ENCODE measurements at regions not wholly inside any gene's neighbourhood (a gene's known extent, or its start where the extent isn't known, plus 50 kb on each side); places are given as distances from the start of the nearest gene placed in this dataset.

- no peak for DNase-seq (ENCODE audit: low read depth)
- H3K4me3 ChIP-seq (ENCODE audit: low read depth, low read length), result no peak overlapping the region
- no peak for TF ChIP-seq CTCF (IDR thresholded peaks at IDR 0.05; ENCODE audit: insufficient read depth, low read depth, low read length)
Measured at GRCh38 chr13:78194904-78195639, 276.4 kb upstream of the EDNRB start.

GRCh38 chr13:78193846-78194245 lies 275.2 kb upstream of the EDNRB start:
- no peak for TF ChIP-seq CTCF (IDR thresholded peaks at IDR 0.05; ENCODE audit: insufficient read depth, low read depth, low read length)
- DNase-seq (ENCODE audit: low read depth), result no peak

GRCh38 chr13:78192716-78193115 lies 274.1 kb upstream of the EDNRB start:
- H3K4me3 ChIP-seq (ENCODE audit: low read depth, low read length), result no peak overlapping the region
- DNase-seq (ENCODE audit: low read depth), result no peak
- TF ChIP-seq CTCF (IDR thresholded peaks at IDR 0.05; ENCODE audit: insufficient read depth, low read depth, low read length), result no peak

More at GRCh38 chr13:78193846-78194245, 275.2 kb upstream of the EDNRB start:
- H3K4me3 ChIP-seq (ENCODE audit: low read depth, low read length), result no peak overlapping the region

- no peak for TF ChIP-seq CTCF (IDR thresholded peaks at IDR 0.05; ENCODE audit: insufficient read depth, low read depth, low read length)
- no peak for DNase-seq (ENCODE audit: low read depth)
- H3K4me3 ChIP-seq (ENCODE audit: low read depth, low read length), result no peak overlapping the region
Measured at GRCh38 chr13:78190296-78190695, 271.7 kb upstream of the EDNRB start.

- TF ChIP-seq CTCF (IDR thresholded peaks at IDR 0.05; ENCODE audit: insufficient read depth, low read depth, low read length), result no peak
- H3K4me3 ChIP-seq (ENCODE audit: low read depth, low read length), result no peak overlapping the region
- no peak for DNase-seq (ENCODE audit: low read depth)
Measured at GRCh38 chr13:78187781-78188180, 269.1 kb upstream of the EDNRB start.

- DNase-seq (ENCODE audit: low read depth), result no peak
- H3K4me3 ChIP-seq (ENCODE audit: low read depth, low read length), result no peak overlapping the region
- no peak for TF ChIP-seq CTCF (IDR thresholded peaks at IDR 0.05; ENCODE audit: insufficient read depth, low read depth, low read length)
Measured at GRCh38 chr13:78185700-78186099, 267.1 kb upstream of the EDNRB start.

GRCh38 chr13:78183732-78184131 lies 265.1 kb upstream of the EDNRB start:
- no peak for TF ChIP-seq CTCF (IDR thresholded peaks at IDR 0.05; ENCODE audit: insufficient read depth, low read depth, low read length)
- no peak for DNase-seq (ENCODE audit: low read depth)
- no peak overlapping the region for H3K4me3 ChIP-seq (ENCODE audit: low read depth, low read length)

Data from fibroblast of villous mesenchyme (primary cell).